NCI-H2107 (cell line): ENCODE measurements at regions not wholly inside any gene's neighbourhood (a gene's known extent, or its start where the extent isn't known, plus 50 kb on each side); places are given as distances from the start of the nearest gene placed in this dataset.
"Not testable (repeated sequence)": the region's sequence is repeated elsewhere in the genome, so short reads cannot be mapped to it uniquely, and the experiment has no call there.

Experiments
- DNase-seq: peaks from one replicate; lab custom pipeline; 2025; lab: John Stamatoyannopoulos, UW

DNA sequence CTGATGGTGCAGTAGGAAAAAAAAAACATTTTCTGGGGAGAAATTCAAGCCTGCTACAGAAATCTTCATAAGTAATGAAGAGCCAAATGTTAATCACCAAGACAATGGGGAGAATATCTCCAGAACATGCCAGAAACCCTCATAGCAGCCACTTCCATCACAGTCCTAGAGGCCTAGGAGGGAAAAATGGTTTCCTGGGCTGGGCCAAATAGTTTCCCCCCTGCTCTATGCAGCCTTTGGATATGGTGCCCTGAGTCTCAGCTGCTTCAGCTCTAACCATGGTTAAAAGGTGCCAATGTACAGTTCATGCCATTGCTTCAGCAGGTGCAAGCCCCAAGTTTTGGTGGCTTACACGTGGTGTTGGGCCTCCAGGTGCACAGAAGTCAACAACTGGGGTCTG lies 113.1 kb downstream of the ZNF648 start:
- no peak for DNase-seq

GRCh38 chr1:181947441-181947840 lies 114.1 kb downstream of the ZNF648 start:
- DNase-seq: no peak

DNA sequence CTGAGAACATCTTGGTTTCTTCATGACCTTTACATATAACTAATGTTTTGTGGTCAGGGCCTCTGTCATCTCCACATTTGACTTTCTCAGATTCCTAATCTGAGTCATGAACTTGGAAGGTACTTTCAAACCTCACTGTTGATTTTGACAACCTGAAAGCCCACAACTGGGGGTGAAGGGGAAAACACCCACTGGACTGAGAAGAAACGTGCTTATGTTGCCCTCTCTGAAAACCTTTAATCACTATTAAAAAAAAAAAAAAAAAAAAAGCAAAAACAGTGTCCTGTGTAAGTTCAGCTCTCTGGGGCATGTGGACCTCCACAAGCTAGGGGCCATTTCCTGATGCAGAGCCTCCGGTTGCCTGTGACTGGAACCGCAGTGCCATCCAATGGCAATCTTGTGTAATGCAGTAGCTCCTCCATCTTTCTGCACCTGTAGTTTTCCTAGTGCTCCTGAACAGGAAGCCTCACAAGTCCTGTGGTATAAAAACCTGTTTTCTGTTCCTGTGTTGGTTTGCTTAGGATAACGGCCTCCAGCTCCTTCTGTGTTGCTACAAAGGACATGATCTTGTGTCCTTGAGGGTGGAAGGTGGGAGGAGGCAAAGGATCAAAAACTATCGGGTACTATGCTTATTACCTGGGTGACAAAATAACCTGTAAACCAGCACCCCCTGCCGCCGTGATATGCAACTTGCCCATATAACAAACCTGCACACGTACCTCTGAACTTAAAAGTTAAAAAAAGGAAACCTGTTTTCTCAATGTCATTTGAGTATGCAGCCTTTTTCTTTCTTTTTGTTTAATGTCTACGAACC lies 124.5 kb downstream of the ZNF648 start:
- peak; percentile 84 for DNase-seq

DNA sequence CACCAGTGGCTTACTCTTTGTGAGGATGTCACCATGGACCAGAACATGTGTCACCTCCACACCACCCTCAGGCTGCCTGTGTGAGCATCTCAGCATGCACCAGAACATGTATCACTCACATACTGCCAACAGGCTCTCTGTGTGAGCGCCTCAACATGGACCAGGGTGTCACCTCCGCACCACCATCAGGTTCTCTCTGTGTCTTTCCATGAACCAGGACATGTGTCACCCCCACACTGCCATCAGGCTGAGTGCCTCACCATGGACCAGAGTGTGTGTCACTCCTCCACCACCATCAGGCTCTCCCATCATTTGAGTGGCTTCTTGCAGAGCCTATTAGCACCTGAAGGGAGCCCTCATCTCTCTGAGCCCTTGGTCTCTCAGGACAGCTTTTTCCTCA lies 125.2 kb downstream of the ZNF648 start:
- DNase-seq: no peak

DNA sequence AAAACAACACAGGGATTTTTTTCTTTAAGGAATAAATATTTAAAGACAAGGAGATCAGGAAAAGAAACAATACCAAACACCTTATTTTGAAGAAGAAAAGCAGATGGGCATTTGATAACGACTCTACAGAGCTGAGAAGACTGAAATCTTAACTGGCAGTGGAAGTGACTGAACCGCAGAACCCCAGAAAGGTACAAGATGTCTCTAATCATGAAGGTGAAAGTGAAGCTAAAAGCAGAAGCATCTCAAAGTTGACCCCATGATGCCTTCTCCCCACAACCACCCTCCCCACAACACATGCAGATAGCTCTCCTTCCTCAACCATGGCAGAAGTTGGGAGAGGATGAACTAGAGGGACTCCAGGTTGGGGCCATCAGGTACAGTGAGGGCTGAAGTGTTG lies 129.6 kb downstream of the ZNF648 start:
- no peak for DNase-seq

GRCh38 chr1:181930187-181930586 lies 131.3 kb downstream of the ZNF648 start:
- no peak for DNase-seq

GRCh38 chr1:181926697-181927096 lies 134.8 kb downstream of the ZNF648 start:
- no peak for DNase-seq

- not testable (repeated sequence) for DNase-seq
These were observed 137.5 kb downstream of the ZNF648 start for GRCh38 chr1:181924034-181924433.

GRCh38 chr1:181919542-181919941 lies 142.0 kb downstream of the ZNF648 start:
- no peak for DNase-seq

- DNase-seq: no peak
These were observed 142.5 kb downstream of the ZNF648 start for GRCh38 chr1:181918880-181919525.

- DNase-seq: no peak
These were observed 149.8 kb downstream of the ZNF648 start for GRCh38 chr1:181911715-181912114.

- DNase-seq: no peak
These were observed 150.6 kb downstream of the ZNF648 start for GRCh38 chr1:181910905-181911304.

GRCh38 chr1:181909010-181909409 lies 152.5 kb downstream of the ZNF648 start:
- DNase-seq: no peak

DNA sequence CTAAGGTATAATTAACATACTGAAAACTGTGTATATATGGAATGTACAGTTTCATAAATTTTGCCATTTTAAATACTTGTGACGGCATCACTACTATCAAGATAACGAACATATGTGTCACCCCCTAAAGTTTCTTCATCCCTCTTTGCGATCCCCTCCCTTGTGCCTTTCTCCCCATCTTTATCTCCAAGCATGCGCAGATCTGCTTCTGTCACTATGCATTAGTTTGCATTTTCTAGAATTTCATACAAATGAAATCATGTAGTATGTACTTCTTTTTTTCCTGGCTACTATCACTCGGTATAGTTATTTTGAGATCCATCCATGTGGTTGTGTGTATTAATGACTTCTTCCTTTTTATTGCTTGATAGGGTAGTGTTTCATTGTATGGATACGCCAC lies 154.9 kb downstream of the ZNF648 start:
- DNase-seq: no peak

GRCh38 chr1:181905944-181906597 lies 155.4 kb downstream of the ZNF648 start:
- no peak for DNase-seq

GRCh38 chr1:181898773-181899172 lies 162.7 kb downstream of the ZNF648 start:
- DNase-seq: no peak

GRCh38 chr1:181896824-181897223 lies 164.7 kb downstream of the ZNF648 start:
- DNase-seq: no peak

DNA sequence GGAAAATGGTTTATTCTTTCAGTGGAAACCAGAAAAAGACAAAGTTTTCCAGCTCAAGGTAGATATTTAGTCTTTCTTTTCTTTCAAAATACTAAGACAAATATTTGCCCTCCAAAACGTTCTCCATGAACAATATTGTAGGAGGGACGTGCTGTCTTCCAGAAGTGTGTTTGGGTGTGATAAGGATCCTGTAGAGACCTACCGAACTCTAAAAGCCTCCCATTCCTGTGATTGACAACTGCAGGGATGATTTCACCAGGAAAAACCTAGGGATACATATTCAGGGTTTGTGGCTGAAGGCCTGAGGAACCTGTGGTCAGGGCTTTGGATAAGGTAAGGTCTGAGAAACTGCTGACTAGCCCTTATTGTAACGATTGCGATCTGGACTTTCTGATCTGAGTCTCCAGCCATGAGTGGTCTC lies 167.1 kb downstream of the ZNF648 start:
- no peak for DNase-seq

- no peak for DNase-seq
These were observed 167.6 kb downstream of the ZNF648 start for GRCh38 chr1:181893937-181894336.

DNA sequence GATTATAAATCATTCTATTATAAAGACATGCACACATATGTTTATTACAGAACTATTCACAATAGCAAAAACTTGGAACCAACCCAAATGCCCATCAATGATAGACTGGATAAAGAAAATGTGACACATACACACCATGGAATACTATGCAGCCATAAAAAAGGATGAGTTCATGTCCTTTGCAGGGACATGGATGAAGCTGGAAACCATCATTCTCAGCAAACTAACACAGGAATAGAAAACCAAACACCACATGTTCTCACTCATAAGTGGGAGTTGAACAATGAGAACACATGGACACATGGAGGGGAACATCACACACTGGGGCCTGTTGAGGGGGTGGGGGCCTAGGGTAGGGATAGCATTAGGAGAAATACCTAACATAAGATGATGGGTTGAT lies 168.4 kb downstream of the ZNF648 start:
- DNase-seq: not testable (repeated sequence)

GRCh38 chr1:181872562-181872961 lies 188.9 kb downstream of the ZNF648 start:
- DNase-seq: no peak

DNA sequence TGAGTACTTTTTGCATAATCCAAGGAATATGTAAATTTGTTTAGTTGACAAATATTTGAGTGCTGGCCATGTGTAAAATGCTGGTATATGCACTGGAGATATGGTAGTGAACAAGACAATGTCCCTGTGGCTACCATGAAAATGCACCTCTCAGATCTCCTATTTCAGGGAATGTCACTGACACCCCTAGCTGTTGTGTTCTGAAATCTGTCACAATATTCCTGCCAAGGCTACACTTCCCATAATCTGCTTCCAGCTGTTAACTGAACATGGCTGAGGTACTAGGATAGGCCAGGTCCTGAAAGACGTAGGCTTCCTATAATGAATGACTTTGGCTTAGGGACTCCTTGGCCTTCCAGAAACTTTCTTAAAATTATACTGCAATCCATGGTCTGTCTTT lies 197.8 kb downstream of the ZNF648 start:
- no peak for DNase-seq

DNA sequence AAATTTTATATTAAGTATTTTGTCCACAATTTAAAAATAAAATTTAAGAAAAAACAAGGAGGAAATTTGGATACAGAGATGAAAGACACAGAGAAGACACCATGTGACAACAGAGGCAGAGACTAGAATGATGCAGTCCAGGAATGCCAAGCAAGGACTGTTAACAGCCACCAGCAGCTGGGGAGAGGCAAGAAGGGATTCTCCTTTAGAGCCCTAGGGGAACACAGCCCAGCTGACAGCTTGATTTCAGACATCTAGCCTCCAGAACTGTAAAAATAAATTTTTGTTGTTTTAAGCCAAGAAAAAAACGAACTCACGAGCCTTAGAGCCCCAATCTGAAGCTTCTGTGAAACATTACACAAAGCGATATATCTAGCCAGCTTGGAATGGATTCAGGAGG lies 198.5 kb downstream of the ZNF648 start:
- no peak for DNase-seq
